Ramos (cell line): ENCODE measurements at regions not wholly inside any gene's neighbourhood (a gene's known extent, or its start where the extent isn't known, plus 50 kb on each side); places are given as distances from the start of the nearest gene placed in this dataset.

ENCODE experiments used
- in situ Hi-C: fragments of 300-500 bp; cut with MboI; formaldehyde crosslinking; loops from one replicate; pipeline ENCODE4 v1.14.3; 2022; ENCODE audit warnings: low sequenced_read_pairs; ENCODE audit not compliant: unreplicated experiment

- in situ Hi-C loops = no loop called here
These were observed 172.1 kb downstream of the CBLN2 start for GRCh38 chr18:72372076-72372475.

GRCh38 chr18:72368308-72368707 is 175.8 kb downstream of the CBLN2 start:
- in situ Hi-C loops = no loop called here

GRCh38 chr18:72360634-72361033 is 183.5 kb downstream of the CBLN2 start:
- in situ Hi-C loops = no loop called here

GRCh38 chr18:72342933-72343332 is 201.2 kb downstream of the CBLN2 start:
- in situ Hi-C loops = no loop called here

- in situ Hi-C loops = no loop called here
These were observed 204.2 kb downstream of the CBLN2 start for GRCh38 chr18:72339976-72340375.

- in situ Hi-C loops = no loop called here
These were observed 207.4 kb downstream of the CBLN2 start for GRCh38 chr18:72336786-72337185.

GRCh38 chr18:72329533-72329932 is 214.6 kb downstream of the CBLN2 start:
- in situ Hi-C loops = no loop called here

- in situ Hi-C loops = no loop called here
These were observed 218.8 kb downstream of the CBLN2 start for GRCh38 chr18:72325307-72325706.

- in situ Hi-C loops = no loop called here
These were observed 219.5 kb downstream of the CBLN2 start for GRCh38 chr18:72324677-72325076.

GRCh38 chr18:72316497-72316896 is 227.6 kb downstream of the CBLN2 start:
- in situ Hi-C loops = no loop called here

GRCh38 chr18:72283148-72283925 is 260.8 kb downstream of the CBLN2 start:
- in situ Hi-C loops = no loop called here

GRCh38 chr18:72273025-72273424 is 271.1 kb downstream of the CBLN2 start:
- in situ Hi-C loops = no loop called here

- in situ Hi-C loops = no loop called here
These were observed 282.6 kb downstream of the CBLN2 start for GRCh38 chr18:72261590-72261989.

- in situ Hi-C loops = no loop called here
These were observed 298.1 kb downstream of the CBLN2 start for GRCh38 chr18:72246076-72246475.

GRCh38 chr18:72235422-72235821 is 308.7 kb downstream of the CBLN2 start:
- in situ Hi-C loops = no loop called here

GRCh38 chr18:72233106-72233505 is 311.0 kb downstream of the CBLN2 start:
- in situ Hi-C loops = no loop called here

GRCh38 chr18:72232644-72233043 is 311.5 kb downstream of the CBLN2 start:
- in situ Hi-C loops = no loop called here

GRCh38 chr18:72225958-72226357 is 318.2 kb downstream of the CBLN2 start:
- in situ Hi-C loops = no loop called here

GRCh38 chr18:72223733-72224132 is 320.4 kb downstream of the CBLN2 start:
- in situ Hi-C loops = no loop called here

- in situ Hi-C loops = no loop called here
These were observed 335.0 kb downstream of the CBLN2 start for GRCh38 chr18:72208920-72209676.

GRCh38 chr18:72207280-72207679 is 336.9 kb downstream of the CBLN2 start:
- in situ Hi-C loops = no loop called here

- in situ Hi-C loops = no loop called here
These were observed 337.3 kb downstream of the CBLN2 start for GRCh38 chr18:72206814-72207213.
